Type B pancreatic cell (in vitro differentiated cells): ENCODE measurements at regions not wholly inside any gene's neighbourhood (a gene's known extent, or its start where the extent isn't known, plus 50 kb on each side); places are given as distances from the start of the nearest gene placed in this dataset.
A peak's percentile ranks its signal among the peaks of the same experiment; 100 is the strongest.

Experiments
- DNase-seq: peaks from one replicate; pipeline ENCODE4 v3.0.0; 2021; ENCODE audit warnings: mixed read lengths; ENCODE audit not compliant: unreplicated experiment; ENCODE audit errors: extremely low spot score
- H3K27ac Mint-ChIP-seq: 2 replicates; pipeline ENCODE4 v1.8.0; 2021; ENCODE audit warnings: mild to moderate bottlenecking, mixed read lengths
- H3K27me3 Mint-ChIP-seq: 2 replicates; pipeline ENCODE4 v1.8.0; 2021; ENCODE audit warnings: mixed read lengths
- H3K36me3 Mint-ChIP-seq: 2 replicates; pipeline ENCODE4 v1.8.0; 2021; ENCODE audit warnings: mixed read lengths
- H3K4me1 Mint-ChIP-seq: one replicate; pipeline ENCODE4 v1.8.0; 2021; ENCODE audit warnings: mixed read lengths; ENCODE audit not compliant: unreplicated experiment
- H3K4me3 Mint-ChIP-seq: 2 replicates; pipeline ENCODE4 v1.8.0; 2021; ENCODE audit warnings: mild to moderate bottlenecking, mixed read lengths
- H3K9me3 Mint-ChIP-seq: 2 replicates; pipeline ENCODE4 v1.8.0; 2021; ENCODE audit warnings: mixed read lengths
- CTCF ChIP-seq: fragments of 200-600 bp; sonication (generic); conservative IDR thresholded peaks from 2 replicates; pipeline ENCODE4 v1.5.0; 2021; ENCODE audit warnings: antibody characterized with exemption, mild to moderate bottlenecking

DNA sequence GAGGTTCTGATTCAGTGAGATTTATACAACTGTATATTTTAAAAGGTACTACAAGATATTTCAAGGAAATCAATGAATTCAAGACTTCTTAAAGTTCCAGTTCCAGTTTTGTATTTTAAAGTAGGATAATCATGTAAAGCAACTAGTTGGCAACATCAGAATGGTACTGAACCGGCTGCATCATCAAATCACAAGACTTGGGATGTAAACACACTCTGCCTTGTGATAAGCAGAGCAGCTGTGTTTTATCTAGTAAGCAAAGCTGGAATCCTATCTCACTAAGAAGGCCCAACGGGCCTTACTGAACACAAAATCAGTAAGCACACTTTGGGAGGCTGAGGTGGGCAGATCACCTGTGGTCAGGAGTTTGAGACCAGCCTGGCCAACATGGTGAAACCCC, 327.2 kb upstream of the NREP start:
- no peaks in the 10 kb centered on the region for H3K4me1 Mint-ChIP-seq
- DNase-seq, result no peak
- no peaks in the 10 kb centered on the region for H3K36me3 Mint-ChIP-seq
- H3K27me3 Mint-ChIP-seq, result no peaks in the 10 kb centered on the region
- no peak overlapping the region for H3K4me3 Mint-ChIP-seq
- no peak overlapping the region for H3K27ac Mint-ChIP-seq
- no peak for TF ChIP-seq CTCF
- no peaks in the 10 kb centered on the region for H3K9me3 Mint-ChIP-seq

DNA sequence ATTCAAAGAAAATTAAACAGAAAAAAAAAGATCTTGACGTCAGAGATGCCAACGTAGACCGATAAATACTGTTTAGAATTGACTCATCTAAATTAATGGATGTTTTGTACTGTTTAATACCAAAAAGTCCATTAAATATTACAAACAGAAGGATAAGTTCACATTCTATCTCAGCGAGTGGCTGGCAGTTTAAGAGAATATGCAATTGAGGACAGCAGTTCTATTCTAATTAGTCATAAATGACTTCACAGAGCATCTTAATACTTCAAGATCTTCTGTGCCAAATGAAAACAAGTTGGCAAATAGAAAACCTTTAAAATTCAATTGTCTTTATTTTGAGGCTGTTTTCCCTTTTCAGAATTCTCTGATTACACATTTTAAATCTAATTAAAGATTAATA, 326.6 kb upstream of the NREP start:
- no peak for TF ChIP-seq CTCF
- Mint-ChIP-seq H3K36me3 (no peaks in the 10 kb centered on the region), H3K4me3 (no peak overlapping the region), H3K4me1 (no peaks in the 10 kb centered on the region), H3K27me3 (no peaks in the 10 kb centered on the region), H3K27ac (no peak overlapping the region), H3K9me3 (no peaks in the 10 kb centered on the region)
- DNase-seq, result no peak

- no peak overlapping the region for H3K4me3 Mint-ChIP-seq
- H3K27me3 Mint-ChIP-seq, result no peaks in the 10 kb centered on the region
- no peak for TF ChIP-seq CTCF
- H3K9me3 Mint-ChIP-seq, result no peaks in the 10 kb centered on the region
- no peak for DNase-seq
- peaks cover 3% of the 10 kb centered on the region for H3K4me1 Mint-ChIP-seq
- no peak overlapping the region for H3K27ac Mint-ChIP-seq
- no peaks in the 10 kb centered on the region for H3K36me3 Mint-ChIP-seq
Observed at GRCh38 chr5:112077180-112077579, 320.2 kb upstream of the NREP start.

- no peak for TF ChIP-seq CTCF
- no peak for DNase-seq
- no peaks in the 10 kb centered on the region for H3K36me3 Mint-ChIP-seq
- H3K27ac Mint-ChIP-seq, result peak overlapping the region; percentile 25
- H3K9me3 Mint-ChIP-seq, result peaks cover 4% of the 10 kb centered on the region
- H3K27me3 Mint-ChIP-seq, result no peaks in the 10 kb centered on the region
- peaks cover 22% of the 10 kb centered on the region for H3K4me1 Mint-ChIP-seq
- no peak overlapping the region for H3K4me3 Mint-ChIP-seq
Observed at GRCh38 chr5:112070022-112070421, 313.0 kb upstream of the NREP start.

- Mint-ChIP-seq H3K4me1 (peaks cover 22% of the 10 kb centered on the region), H3K27ac (no peak overlapping the region), H3K4me3 (no peak overlapping the region), H3K27me3 (no peaks in the 10 kb centered on the region), H3K9me3 (peaks cover 4% of the 10 kb centered on the region), H3K36me3 (no peaks in the 10 kb centered on the region)
- TF ChIP-seq CTCF, result no peak
- no peak for DNase-seq
Observed at GRCh38 chr5:112069329-112069728, 312.3 kb upstream of the NREP start.

DNA sequence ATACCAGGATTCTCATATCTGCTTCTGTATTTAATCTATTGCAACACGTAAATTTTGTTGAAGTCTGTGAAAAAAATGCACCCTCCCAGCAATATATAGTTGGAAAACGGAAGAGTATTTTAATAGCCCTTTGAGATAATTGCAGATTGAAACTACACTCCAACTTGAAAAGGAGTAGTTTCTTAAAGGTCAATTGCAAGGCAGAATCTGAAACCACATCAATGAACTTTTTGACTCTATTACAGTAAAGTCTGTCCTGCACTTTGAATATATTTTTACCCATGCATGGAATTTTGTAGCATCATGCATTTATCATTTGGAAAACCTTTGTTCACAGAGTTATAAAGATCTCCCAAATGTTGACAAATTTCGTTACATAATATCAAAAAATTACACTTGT, 311.6 kb upstream of the NREP start:
- no peak for TF ChIP-seq CTCF
- Mint-ChIP-seq H3K4me1 (peaks cover 22% of the 10 kb centered on the region), H3K27me3 (no peaks in the 10 kb centered on the region), H3K27ac (no peak overlapping the region), H3K9me3 (peaks cover 4% of the 10 kb centered on the region), H3K4me3 (no peak overlapping the region), H3K36me3 (no peaks in the 10 kb centered on the region)
- DNase-seq, result no peak
